ENCODE measurements at regions not wholly inside any gene's neighbourhood (a gene's known extent, or its start where the extent isn't known, plus 50 kb on each side); places are given as distances from the start of the nearest gene placed in this dataset.
A peak's percentile ranks its signal among the peaks of the same experiment; 100 is the strongest.

DNA sequence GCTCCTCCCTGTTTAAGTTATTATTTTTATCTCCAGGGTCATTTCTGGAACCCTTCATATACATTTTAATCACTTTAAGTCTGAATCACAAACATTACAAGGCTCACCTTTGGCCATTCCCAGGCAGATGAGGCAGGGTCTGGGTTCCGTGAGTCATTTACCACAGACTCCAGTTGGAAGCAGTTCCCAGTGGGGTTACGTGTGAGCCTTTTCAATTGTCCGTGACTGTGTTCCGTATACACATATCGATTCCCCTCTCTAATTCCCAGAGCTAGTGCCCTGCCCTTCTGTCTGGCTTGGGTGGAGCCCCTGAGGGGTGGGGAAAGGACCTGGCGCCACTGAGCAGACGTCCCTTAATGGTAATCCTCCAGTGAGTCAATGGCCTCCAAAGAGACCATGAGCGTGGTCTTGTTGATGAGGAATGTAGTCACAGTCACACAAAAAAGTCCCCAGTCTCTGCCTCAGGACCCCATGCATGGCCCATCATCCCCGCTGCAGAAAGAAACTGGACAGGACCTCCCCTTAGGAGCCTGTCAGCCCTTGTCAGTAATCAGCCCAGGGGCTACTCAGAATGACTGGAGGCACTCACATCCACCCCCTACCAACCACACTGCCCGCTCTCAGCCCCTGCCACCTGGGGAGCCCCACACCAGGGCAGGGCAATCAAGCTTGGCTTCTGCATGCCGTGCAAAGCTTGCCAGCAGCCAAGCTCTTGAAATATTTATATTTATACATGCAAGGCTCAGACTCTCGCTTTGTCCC is 144.4 kb downstream of the ZIC5 start:
- DNase-seq: no peak

DNA sequence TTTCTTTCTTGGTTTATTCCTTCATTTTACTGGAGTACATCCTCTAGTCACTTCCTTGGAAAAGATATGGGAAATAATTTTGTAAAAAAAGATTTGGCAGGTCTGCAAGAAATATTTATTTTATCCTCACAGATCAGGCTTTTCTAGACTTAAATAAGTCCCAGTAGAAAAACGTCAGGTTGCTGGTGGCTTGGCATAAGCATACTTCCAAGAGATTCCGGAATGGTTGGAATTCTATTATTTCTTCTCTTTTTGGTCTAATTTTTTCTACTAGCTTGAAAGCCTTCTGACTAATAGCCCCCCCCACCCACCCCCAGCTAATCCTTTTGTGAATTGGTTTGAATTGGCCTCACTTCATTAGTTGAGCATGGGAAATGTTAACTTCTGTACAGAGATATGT is 147.6 kb downstream of the ZIC5 start:
- no peak for DNase-seq

DNA sequence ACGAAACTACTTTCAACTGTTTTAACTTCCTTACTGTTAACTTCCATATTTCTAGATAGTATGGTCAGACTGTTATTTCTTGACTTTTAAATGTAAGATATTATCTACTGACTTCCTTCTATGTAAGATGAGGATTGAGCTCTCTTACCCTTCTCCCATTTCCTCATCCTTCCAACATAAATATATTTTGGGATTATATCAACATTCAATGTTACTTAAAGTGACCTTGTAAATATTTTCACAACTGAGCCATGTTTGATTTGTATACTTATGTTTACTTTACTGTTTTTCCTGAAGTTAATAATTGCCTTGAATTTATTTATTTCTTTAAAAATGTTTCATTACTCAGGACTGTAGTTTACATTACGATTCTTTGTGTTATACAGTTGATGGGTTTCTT is 148.7 kb downstream of the ZIC5 start:
- DNase-seq: no peak

DNA sequence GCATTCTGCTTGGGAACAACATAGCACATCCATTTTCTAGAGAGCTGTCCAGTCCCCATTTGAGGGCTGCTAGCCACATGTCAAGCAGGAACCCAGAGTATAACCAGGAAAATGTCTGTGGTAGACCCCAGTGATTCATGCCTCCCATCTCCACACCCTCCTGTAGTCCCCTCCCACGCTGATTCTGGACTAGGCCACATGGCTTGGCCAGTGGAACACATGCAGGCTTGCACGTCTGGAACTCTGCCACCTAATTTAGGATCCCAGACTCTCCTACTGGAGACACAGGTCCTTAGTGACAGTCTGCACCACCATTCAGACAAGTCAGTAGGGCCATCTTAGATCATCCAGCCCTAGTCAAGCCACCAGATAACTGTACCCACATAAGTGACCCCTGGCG is 149.8 kb downstream of the ZIC5 start:
- no peak for DNase-seq

DNA sequence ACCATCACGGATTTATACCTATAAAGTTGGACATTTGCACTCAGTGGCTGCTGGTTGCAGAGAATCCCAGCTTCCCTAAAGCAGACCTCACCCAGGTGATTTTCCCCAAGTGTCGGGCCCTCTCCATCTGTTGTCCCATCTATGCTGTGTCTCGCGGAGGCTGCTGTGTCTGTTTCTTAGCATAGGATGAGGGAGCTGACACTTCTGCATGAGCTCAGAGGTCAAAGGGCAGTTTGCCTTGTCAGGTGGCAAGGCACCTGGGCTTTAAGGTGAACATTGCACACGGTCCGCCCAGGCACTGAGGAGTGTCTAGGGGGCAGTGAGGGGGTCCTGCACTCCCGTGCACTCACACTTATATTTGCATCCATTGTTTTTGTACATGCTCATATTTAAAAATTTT is 151.6 kb downstream of the ZIC5 start:
- no peak for DNase-seq

DNA sequence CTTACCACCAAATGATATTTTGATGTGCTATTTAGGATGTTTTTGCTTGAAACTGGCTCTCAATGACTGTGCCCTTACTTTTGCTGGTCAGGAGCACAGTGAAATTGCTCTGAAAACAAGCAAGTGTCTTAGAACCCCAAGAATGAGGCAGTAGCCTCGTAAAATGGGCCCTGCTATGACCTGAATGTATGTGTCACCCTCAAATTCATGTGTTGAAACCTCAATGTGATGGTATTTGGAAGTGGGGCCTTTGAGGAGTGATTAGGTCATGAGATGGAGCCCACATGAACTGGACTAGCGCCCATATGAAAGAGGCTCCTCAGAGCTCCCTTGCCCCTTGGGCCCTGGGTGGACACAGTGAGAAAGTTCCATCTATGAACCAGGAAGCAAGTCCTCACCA is 155.2 kb downstream of the ZIC5 start:
- no peak for DNase-seq

DNA sequence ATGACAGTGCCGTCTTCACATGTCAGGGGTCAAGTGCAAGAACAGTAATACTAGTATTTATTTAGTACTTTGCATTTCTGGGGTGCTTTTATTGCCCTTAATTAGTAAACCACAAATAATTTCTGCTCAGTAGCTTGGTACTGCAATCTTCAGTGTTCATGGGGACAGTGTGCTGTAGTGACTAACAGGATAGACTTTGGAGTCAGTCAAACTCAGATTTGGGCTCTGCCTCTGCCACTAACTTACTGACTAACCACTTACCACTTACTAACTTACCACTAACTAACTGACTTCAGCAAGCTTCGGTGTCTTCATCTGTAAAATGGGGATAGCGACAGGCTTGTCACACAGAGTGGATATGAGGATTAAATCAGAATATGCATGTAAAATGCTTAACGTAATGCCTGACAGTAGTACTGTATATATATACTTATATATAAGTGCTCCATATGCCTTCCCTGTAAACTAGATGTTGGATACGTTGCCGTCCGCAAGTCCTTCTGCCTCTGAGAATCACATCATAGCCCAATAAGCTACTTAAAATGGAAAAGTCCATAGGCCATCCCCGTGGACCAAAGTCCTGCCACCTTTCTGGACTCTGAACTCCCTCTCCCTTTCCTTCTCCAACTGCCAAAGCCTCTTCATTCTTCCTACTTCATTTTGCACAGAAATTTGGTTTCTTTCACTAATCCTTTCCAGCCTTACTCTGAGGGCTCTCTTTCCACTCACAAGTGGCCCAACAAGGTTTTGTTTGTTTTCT is 158.1 kb downstream of the ZIC5 start:
- no peak for DNase-seq

DNA sequence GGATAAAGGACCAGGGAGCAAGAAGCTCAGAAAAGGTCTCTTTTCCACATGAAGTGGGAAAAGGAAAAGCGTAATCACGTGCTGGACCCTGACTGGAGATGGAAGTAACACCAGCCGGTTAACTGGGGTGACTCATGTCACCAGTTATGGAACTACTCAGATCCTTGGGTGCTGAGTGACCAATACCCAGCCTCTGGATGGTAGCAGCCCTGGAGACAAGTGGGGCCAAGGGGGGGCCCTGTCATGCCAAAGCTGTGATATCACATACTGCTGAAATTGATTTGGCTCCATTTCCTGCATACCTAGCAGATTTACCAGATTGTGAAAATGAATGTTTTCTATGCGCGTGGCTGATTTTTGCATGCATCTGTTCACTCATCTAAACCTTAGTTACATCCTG is 158.9 kb downstream of the ZIC5 start:
- DNase-seq: no peak

DNA sequence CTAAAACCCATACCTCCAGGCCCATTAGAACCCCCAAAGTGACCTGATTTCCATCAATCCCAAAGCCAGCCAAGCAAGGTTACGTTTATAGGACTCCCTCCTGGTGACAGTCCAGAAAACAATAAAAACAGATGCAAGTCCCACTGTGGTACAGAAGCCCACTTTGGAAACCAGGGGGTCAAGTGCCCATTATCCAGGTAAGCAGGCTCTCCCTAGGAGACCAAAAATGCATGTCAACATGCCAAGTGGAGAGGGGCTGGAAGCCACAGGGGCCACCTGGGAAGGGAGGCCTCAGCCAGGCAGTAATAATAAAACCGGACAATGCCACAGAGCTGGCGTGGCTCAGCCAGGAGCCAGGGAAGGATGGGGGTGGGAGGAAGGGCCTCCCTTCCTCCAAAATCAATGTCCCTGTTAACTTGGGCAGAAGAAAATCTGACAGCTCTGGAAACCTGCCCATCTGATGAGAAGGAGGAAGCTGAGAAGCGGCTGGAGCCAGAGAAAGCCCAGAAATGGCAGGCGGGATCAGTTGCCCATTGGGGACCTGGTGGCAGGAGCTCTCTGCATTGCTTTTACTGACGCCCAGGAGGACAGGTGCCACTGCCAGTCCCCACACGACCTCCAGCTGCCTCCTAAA is 160.4 kb downstream of the ZIC5 start:
- DNase-seq: no peak

DNA sequence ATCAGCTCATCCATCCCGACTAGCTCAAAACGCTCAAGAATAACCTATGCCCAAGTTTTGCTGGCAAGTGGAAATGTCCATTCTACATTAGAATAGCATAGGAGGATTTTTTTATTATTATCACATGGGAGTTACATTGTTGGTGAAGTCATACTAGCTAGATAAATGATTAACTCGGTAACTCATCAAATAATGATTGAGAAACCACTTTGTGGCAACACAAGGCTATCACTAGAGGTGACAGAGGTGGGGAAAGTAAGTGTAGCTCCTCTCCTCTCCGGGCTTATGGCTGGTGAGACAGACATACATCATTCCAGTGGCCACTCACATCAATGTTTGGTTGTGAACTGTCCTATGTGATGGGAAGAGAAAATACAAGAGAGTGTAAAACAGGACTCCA is 161.6 kb downstream of the ZIC5 start:
- no peak for DNase-seq

DNA sequence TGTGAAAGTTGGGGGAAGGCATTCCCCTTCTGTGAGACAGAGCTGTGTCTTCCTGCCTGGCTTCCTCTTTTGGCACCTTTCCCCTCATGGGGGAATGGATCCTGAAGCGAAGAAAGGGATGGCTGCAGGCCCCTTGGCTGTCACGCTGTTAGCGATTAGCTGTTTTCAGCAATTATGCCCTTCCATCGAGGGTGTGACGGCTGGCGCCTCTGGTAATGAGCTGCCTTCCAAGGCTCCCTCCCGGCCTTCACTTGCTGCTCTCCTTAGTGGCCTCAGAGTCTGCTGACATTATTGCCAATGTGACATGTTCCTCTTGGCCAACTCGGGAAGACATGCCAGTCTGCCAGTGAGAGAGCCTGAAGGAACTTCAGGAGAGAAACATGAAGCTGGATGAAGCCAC is 162.1 kb downstream of the ZIC5 start:
- DNase-seq: no peak

DNA sequence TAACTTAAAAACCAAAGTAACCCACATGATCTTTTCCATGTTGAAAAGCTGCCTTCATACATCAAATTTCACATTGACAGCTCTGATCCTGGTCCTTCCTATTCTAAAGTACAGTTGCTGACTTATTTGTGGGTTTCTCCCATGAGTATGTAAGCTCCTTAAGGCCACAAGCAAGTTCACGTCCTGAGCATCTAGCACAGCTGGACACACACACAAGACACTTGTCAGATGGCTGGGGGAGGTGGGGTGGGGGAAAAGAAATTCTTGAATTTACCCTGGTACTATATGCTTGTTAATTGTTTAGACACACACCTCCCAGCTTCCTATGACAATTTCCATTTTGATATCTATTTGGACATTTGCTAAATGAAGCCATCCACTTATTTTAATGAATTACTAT is 162.8 kb downstream of the ZIC5 start:
- no peak for DNase-seq

DNA sequence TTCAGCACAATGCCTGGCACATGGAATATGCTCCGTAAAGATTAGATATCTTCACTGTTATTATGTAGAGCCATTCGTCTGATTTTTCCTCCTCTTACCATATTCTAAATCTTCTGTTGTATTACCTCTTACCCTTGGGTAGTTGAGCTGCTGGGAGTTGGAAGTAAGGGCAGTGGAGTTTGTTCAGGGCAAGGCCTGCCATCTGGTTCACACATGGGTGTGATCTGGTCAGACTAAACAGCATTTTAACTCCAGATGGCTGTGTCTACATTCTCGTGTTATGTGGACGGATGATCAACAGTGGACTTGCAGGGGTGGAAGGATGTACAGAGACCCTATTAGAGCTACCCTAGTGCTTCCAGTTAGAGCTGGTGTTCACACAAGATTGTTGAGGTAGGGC is 164.9 kb downstream of the ZIC5 start:
- no peak for DNase-seq

DNA sequence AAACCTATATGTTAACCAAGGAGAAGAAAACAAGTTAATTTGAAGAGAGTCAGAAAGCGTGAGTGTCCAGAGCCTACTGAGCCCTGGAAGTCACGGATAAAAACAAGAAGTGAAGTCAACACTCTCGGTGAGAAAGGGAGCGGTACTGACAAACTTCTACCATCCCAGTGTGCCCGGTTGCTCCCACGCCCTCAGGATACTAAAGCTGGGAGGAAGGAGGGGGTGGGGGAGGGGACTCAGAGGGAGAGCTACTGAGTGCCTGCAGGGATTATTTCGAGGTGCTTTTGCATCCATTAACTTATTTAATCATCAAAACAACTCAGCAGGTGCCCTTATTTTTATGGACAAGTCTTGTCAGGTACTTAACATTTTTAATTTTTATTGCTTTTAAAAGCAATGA is 166.2 kb downstream of the ZIC5 start:
- DNase-seq: no peak

DNA sequence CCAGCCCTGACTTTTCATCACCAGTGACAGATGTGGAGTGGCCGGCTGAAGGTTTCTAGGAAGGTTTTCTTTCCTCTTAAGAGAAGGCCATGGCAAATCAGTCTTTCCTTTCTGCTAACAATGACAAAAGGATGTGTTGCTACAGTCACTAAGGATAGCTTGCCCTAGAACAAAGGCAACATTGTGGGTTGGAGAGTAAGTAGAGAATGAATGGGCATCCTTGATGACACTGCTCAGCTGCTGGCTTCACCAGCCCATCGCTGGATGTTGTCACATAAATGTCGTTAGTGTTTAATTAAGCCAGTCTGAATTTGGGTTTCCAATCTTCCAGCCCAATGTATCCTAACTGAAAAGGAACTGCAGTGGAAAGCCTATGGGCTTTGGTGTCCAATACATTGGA is 168.4 kb downstream of the ZIC5 start:
- DNase-seq: peak in 16 of 56 donors; percentile 2 to 32 (median 16)

DNA sequence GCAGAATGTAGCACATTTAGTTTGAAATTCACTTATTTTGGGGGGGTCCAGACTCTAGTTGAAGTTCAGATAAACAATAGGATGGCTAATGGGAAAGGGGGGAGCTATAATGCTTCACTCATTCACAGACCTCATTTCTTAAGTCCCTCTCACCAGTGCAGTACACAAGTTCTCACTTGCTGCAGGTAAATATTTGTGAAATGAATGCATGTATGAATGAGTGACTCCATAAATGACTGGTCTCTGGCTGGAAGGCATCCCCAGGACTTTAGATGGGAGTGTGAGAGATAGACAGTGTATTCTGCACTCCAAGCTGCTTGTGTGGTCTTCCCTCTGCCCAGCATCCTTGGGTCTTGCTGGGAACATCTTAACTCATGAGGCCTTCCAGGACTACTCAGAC is 169.2 kb downstream of the ZIC5 start:
- no peak for DNase-seq

DNA sequence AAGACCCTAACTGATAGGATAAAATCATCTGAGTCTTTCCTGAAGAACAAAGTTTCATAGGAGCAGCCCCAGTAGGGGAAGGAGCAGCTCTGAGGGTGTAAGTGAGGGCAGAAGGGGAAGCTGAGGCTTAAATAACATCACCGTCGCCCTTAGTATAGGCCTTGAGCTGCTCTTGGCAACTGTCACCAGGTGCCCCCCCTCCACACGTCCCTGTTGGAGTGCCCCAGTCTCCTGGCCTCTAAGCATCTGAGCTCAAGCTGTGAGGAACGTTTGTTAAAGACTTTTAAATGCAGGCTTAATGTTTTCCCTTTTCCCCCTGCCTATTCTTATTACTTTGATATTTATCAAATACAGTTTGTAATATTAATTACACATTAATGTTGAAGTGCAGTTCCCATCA is 170.6 kb downstream of the ZIC5 start:
- no peak for DNase-seq

DNA sequence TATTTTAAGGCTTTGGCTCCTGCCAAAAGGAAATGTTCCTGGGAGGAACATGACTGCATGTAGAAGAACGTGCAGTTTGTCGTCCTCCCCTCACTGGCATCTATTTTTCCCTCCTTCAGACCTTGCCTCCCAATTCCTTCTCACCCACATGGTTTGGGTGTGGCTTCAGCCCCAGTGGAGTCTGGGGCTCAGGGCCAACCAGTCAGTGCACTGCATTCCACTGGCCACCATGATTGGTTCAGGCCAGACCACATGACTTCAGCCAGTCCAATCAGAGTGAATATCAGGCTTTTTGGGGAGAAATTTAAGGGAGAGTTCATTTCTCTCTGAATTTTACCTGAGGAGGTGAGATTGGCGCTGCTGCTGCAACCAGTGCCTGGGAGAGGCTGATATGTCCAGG is 171.6 kb downstream of the ZIC5 start:
- DNase-seq: no peak

DNA sequence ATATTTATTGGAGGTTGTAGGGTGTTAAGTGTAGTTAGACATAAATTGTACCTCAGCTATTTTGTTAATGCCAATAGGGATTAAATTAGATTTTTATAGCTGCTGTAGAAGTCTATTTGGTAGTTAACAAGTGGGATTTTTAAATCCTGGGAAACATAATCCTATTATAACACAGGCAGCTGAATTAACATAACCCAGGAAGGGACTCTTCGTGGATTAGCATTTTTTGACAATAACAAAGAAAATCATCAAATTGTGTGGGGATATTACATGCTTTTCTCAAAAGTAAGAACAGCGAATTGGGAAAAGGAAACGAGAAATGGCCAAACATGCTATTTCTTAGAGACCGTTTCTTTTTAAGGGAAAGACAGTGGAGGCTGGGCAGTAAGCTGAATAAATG is 172.8 kb downstream of the ZIC5 start:
- DNase-seq: no peak

DNA sequence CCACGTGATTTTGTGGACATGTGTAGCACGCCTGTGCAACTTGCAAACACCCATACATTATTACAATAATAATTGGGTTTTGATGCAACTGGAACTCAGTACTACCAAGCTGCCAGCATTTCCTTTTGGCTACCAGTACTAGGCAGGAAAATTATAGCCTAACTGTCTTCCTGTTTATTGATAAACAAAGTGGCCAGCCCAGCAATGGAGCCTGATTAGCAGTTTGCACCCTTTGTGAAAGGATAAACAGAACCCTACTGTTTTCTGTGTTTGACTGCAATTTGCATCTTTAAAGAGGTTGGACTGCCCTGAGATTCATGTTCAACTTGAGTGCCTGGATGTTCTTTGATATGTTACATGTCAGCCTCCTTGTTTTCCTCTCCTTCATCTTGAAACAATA is 173.9 kb downstream of the ZIC5 start:
- no peak for DNase-seq

DNA sequence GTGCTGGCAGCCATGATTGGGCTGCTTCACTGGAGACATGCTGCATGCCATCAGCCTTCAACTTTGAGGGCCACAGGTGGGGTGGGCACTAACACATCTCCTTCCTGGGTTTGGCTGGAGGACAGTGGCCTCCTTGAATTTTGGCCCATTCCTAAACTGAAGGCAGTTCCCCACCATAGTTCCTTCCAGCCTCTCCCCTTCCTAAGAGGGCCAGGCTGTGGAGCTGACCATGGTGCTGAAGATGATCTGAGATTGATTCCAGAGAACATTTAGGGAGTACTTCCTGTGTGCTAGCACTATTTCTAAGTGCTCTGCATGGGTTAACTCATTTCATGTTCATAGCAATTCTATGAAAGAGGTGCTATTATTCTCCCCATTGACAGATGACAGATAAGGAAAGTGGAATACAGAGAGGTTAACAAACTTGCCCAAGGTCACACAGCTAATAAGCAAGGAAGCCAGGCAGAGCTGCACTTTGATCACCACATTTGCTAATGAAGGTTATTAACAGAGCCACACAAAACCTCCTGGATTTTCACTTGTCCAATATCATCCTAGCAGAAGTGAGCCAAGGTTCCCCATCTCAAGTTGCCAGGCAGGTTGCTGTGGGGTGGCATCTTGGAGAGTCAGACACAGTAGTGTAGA is 175.3 kb downstream of the ZIC5 start:
- DNase-seq: no peak

Data from nucleus accumbens (tissue), 56 donors.